ENCODE measurements at regions not wholly inside any gene's neighbourhood (a gene's known extent, or its start where the extent isn't known, plus 50 kb on each side); places are given as distances from the start of the nearest gene placed in this dataset.

GRCh38 chr9:80784647-80785046 is 904.7 kb downstream of the TLE1 start:
- no peak for TF ChIP-seq CTCF (IDR thresholded peaks at IDR 0.05)
- TF ChIP-seq POLR2A (IDR thresholded peaks at IDR 0.05): no peak
- TF ChIP-seq EP300 (IDR thresholded peaks at IDR 0.05): no peak
